ENCODE measurements at regions not wholly inside any gene's neighbourhood (a gene's known extent, or its start where the extent isn't known, plus 50 kb on each side); places are given as distances from the start of the nearest gene placed in this dataset.
A peak's percentile ranks its signal among the peaks of the same experiment; 100 is the strongest.
"Not testable (repeated sequence)": the region's sequence is repeated elsewhere in the genome, so short reads cannot be mapped to it uniquely, and the experiment has no call there.

GRCh38 chrX:65072590-65072989 lies 96.3 kb upstream of the ZC4H2 start:
- Histone ChIP-seq H2BK120ac (ENCODE audit: low read depth, low read length) (no peak overlapping the region), H3K18ac (ENCODE audit: low read length) (no peak overlapping the region), H3K79me1 (ENCODE audit: low read length) (no peaks in the 10 kb centered on the region), H3K79me2 (ENCODE audit: control insufficient read depth, insufficient read depth, low read length) (no peaks in the 10 kb centered on the region), H4K5ac (ENCODE audit: low read length) (no peak overlapping the region), H3K4ac (ENCODE audit: low read depth, low read length) (no peak overlapping the region), H3K9ac (ENCODE audit: low read length) (no peak overlapping the region), H2BK5ac (ENCODE audit: low read length) (no peak overlapping the region), H4K8ac (ENCODE audit: low read depth, low read length) (no peak overlapping the region), H3K23ac (ENCODE audit: low read length) (no peak overlapping the region), H3K4me1 (ENCODE audit: control insufficient read depth, low read depth, low read length) (no peaks in the 10 kb centered on the region), H3K27ac (ENCODE audit: low read depth, low read length) (no peak overlapping the region), H3K56ac (ENCODE audit: low read length) (no peak overlapping the region), H3K36me3 (ENCODE audit: control insufficient read depth, insufficient read depth, low read length) (no peaks in the 10 kb centered on the region), H2AK5ac (ENCODE audit: low read length) (no peak overlapping the region), H2BK15ac (replicated peaks; ENCODE audit: low read depth) (no peak overlapping the region), H3K27me3 (ENCODE audit: insufficient read depth, low read length, poor library complexity) (no peaks in the 10 kb centered on the region), H3K4me2 (ENCODE audit: low read length) (no peak overlapping the region), H3K4me3 (ENCODE audit: low read length) (no peak overlapping the region)
- no peak for DNase-seq

- not testable (repeated sequence) for DNase-seq; H3K56ac ChIP-seq (ENCODE audit: low read length); H2BK15ac ChIP-seq (replicated peaks; ENCODE audit: low read depth); H3K36me3 ChIP-seq (ENCODE audit: control insufficient read depth, insufficient read depth, low read length); H3K79me1 ChIP-seq (ENCODE audit: low read length); H3K4ac ChIP-seq (ENCODE audit: low read depth, low read length); H2BK5ac ChIP-seq (ENCODE audit: low read length); H3K23ac ChIP-seq (ENCODE audit: low read length); H4K5ac ChIP-seq (ENCODE audit: low read length); H3K4me2 ChIP-seq (ENCODE audit: low read length); H3K27ac ChIP-seq (ENCODE audit: low read depth, low read length); H3K4me3 ChIP-seq (ENCODE audit: low read length); H3K9ac ChIP-seq (ENCODE audit: low read length); H3K4me1 ChIP-seq (ENCODE audit: control insufficient read depth, low read depth, low read length); H2BK120ac ChIP-seq (ENCODE audit: low read depth, low read length); H3K27me3 ChIP-seq (ENCODE audit: insufficient read depth, low read length, poor library complexity); H2AK5ac ChIP-seq (ENCODE audit: low read length); H3K18ac ChIP-seq (ENCODE audit: low read length); H4K8ac ChIP-seq (ENCODE audit: low read depth, low read length); H3K79me2 ChIP-seq (ENCODE audit: control insufficient read depth, insufficient read depth, low read length)
- WGBS (ENCODE audit: extremely low coverage, insufficient coverage, low lambda C conversion rate) = no CpG with 5 or more reads among the region's 14 CpGs
Observed at GRCh38 chrX:65058626-65059025, 82.4 kb upstream of the ZC4H2 start.

- no peak overlapping the region for H3K23ac ChIP-seq (ENCODE audit: low read length)
- H4K5ac ChIP-seq (ENCODE audit: low read length) = no peak overlapping the region
- no peaks in the 10 kb centered on the region for H3K4me1 ChIP-seq (ENCODE audit: control insufficient read depth, low read depth, low read length)
- H3K56ac ChIP-seq (ENCODE audit: low read length) = no peak overlapping the region
- H4K8ac ChIP-seq (ENCODE audit: low read depth, low read length) = no peak overlapping the region
- no peaks in the 10 kb centered on the region for H3K27me3 ChIP-seq (ENCODE audit: insufficient read depth, low read length, poor library complexity)
- H3K27ac ChIP-seq (ENCODE audit: low read depth, low read length) = no peak overlapping the region
- no peak overlapping the region for H2BK15ac ChIP-seq (replicated peaks; ENCODE audit: low read depth)
- H2BK120ac ChIP-seq (ENCODE audit: low read depth, low read length) = no peak overlapping the region
- whole genome bisulfite sequencing (ENCODE audit: extremely low coverage, insufficient coverage, low lambda C conversion rate) = no CpG with 5 or more reads among the region's 3 CpGs
- no peak overlapping the region for H3K4ac ChIP-seq (ENCODE audit: low read depth, low read length)
- DNase-seq = no peak
- H3K79me1 ChIP-seq (ENCODE audit: low read length) = no peaks in the 10 kb centered on the region
- no peak overlapping the region for H3K4me3 ChIP-seq (ENCODE audit: low read length)
- no peak overlapping the region for H3K9ac ChIP-seq (ENCODE audit: low read length)
- H3K79me2 ChIP-seq (ENCODE audit: control insufficient read depth, insufficient read depth, low read length) = no peaks in the 10 kb centered on the region
- no peak overlapping the region for H2BK5ac ChIP-seq (ENCODE audit: low read length)
- H3K4me2 ChIP-seq (ENCODE audit: low read length) = no peak overlapping the region
- H3K18ac ChIP-seq (ENCODE audit: low read length) = no peak overlapping the region
- no peaks in the 10 kb centered on the region for H3K36me3 ChIP-seq (ENCODE audit: control insufficient read depth, insufficient read depth, low read length)
- no peak overlapping the region for H2AK5ac ChIP-seq (ENCODE audit: low read length)
Observed at GRCh38 chrX:65045001-65045400, 68.8 kb upstream of the ZC4H2 start.

GRCh38 chrX:65035446-65035770 lies 59.2 kb upstream of the ZC4H2 start:
- H3K36me3 ChIP-seq (ENCODE audit: control insufficient read depth, insufficient read depth, low read length) = no peaks in the 10 kb centered on the region
- H4K8ac ChIP-seq (ENCODE audit: low read depth, low read length) = no peak overlapping the region
- H3K4me3 ChIP-seq (ENCODE audit: low read length) = peak overlapping the region; percentile 21
- peak overlapping the region; percentile 43 for H3K9ac ChIP-seq (ENCODE audit: low read length)
- H4K5ac ChIP-seq (ENCODE audit: low read length) = no peak overlapping the region
- no peak overlapping the region for H2BK5ac ChIP-seq (ENCODE audit: low read length)
- H3K79me1 ChIP-seq (ENCODE audit: low read length) = no peaks in the 10 kb centered on the region
- H3K27ac ChIP-seq (ENCODE audit: low read depth, low read length) = no peak overlapping the region
- H2AK5ac ChIP-seq (ENCODE audit: low read length) = no peak overlapping the region
- H2BK15ac ChIP-seq (replicated peaks; ENCODE audit: low read depth) = no peak overlapping the region
- H3K23ac ChIP-seq (ENCODE audit: low read length) = no peak overlapping the region
- no peaks in the 10 kb centered on the region for H3K79me2 ChIP-seq (ENCODE audit: control insufficient read depth, insufficient read depth, low read length)
- no peak for DNase-seq
- peak overlapping the region; percentile 76 for H3K18ac ChIP-seq (ENCODE audit: low read length)
- no peak overlapping the region for H2BK120ac ChIP-seq (ENCODE audit: low read depth, low read length)
- H3K56ac ChIP-seq (ENCODE audit: low read length) = peak overlapping the region; percentile 47
- no peaks in the 10 kb centered on the region for H3K4me1 ChIP-seq (ENCODE audit: control insufficient read depth, low read depth, low read length)
- no CpG with 5 or more reads among the region's 15 CpGs for WGBS (ENCODE audit: extremely low coverage, insufficient coverage, low lambda C conversion rate)
- H3K27me3 ChIP-seq (ENCODE audit: insufficient read depth, low read length, poor library complexity) = no peaks in the 10 kb centered on the region
- H3K4me2 ChIP-seq (ENCODE audit: low read length) = peak overlapping the region; percentile 6
- H3K4ac ChIP-seq (ENCODE audit: low read depth, low read length) = no peak overlapping the region

- H2BK15ac ChIP-seq (replicated peaks; ENCODE audit: low read depth) = no peak within 1 kb of the TSS
- H3K79me2 ChIP-seq (ENCODE audit: control insufficient read depth, insufficient read depth, low read length) = no peaks in the 10 kb centered on the region
- no peaks in the 10 kb centered on the region for H3K36me3 ChIP-seq (ENCODE audit: control insufficient read depth, insufficient read depth, low read length)
- H4K5ac ChIP-seq (ENCODE audit: low read length) = no peak within 1 kb of the TSS
- WGBS (ENCODE audit: extremely low coverage, insufficient coverage, low lambda C conversion rate) = no CpG with 5 or more reads among the region's 69 CpGs
- H4K8ac ChIP-seq (ENCODE audit: low read depth, low read length) = no peak within 1 kb of the TSS
- H2BK5ac ChIP-seq (ENCODE audit: low read length) = no peak within 1 kb of the TSS
- H3K4me2 ChIP-seq (ENCODE audit: low read length) = peak within 1 kb of the TSS; percentile 11
- H3K9ac ChIP-seq (ENCODE audit: low read length) = peak within 1 kb of the TSS; percentile 63
- no peak within 1 kb of the TSS for H2BK120ac ChIP-seq (ENCODE audit: low read depth, low read length)
- H3K27ac ChIP-seq (ENCODE audit: low read depth, low read length) = peak within 1 kb of the TSS; percentile 33
- no peak within 1 kb of the TSS for H3K23ac ChIP-seq (ENCODE audit: low read length)
- H3K79me1 ChIP-seq (ENCODE audit: low read length) = no peaks in the 10 kb centered on the region
- H3K4me1 ChIP-seq (ENCODE audit: control insufficient read depth, low read depth, low read length) = no peaks in the 10 kb centered on the region
- H3K56ac ChIP-seq (ENCODE audit: low read length) = peak within 1 kb of the TSS; percentile 84
- H3K4me3 ChIP-seq (ENCODE audit: low read length) = peak within 1 kb of the TSS; percentile 21
- H3K27me3 ChIP-seq (ENCODE audit: insufficient read depth, low read length, poor library complexity) = no peaks in the 10 kb centered on the region
- H3K18ac ChIP-seq (ENCODE audit: low read length) = peak within 1 kb of the TSS; percentile 76
- DNase-seq = peak; percentile 92
- H2AK5ac ChIP-seq (ENCODE audit: low read length) = no peak within 1 kb of the TSS
- no peak within 1 kb of the TSS for H3K4ac ChIP-seq (ENCODE audit: low read depth, low read length)
Observed at GRCh38 chrX:65034668-65035445, 58.6 kb upstream of the ZC4H2 start, which contains the start of gene ZC3H12B. Gene ZC3H12B, plus strand, starts transcription at chrX:65034826.

GRCh38 chrX:65034292-65034667 lies 58.0 kb upstream of the ZC4H2 start:
- Histone ChIP-seq H3K27ac (ENCODE audit: low read depth, low read length) (no peak overlapping the region), H3K4me2 (ENCODE audit: low read length) (no peak overlapping the region), H3K4me3 (ENCODE audit: low read length) (no peak overlapping the region), H4K8ac (ENCODE audit: low read depth, low read length) (no peak overlapping the region), H2BK15ac (replicated peaks; ENCODE audit: low read depth) (no peak overlapping the region), H3K27me3 (ENCODE audit: insufficient read depth, low read length, poor library complexity) (no peaks in the 10 kb centered on the region), H3K79me1 (ENCODE audit: low read length) (no peaks in the 10 kb centered on the region), H3K23ac (ENCODE audit: low read length) (no peak overlapping the region), H2BK5ac (ENCODE audit: low read length) (no peak overlapping the region), H3K4ac (ENCODE audit: low read depth, low read length) (no peak overlapping the region), H3K36me3 (ENCODE audit: control insufficient read depth, insufficient read depth, low read length) (no peaks in the 10 kb centered on the region), H3K56ac (ENCODE audit: low read length) (peak overlapping the region; percentile 84), H3K9ac (ENCODE audit: low read length) (peak overlapping the region; percentile 63), H4K5ac (ENCODE audit: low read length) (no peak overlapping the region), H3K4me1 (ENCODE audit: control insufficient read depth, low read depth, low read length) (no peaks in the 10 kb centered on the region), H2BK120ac (ENCODE audit: low read depth, low read length) (no peak overlapping the region), H3K18ac (ENCODE audit: low read length) (no peak overlapping the region), H2AK5ac (ENCODE audit: low read length) (no peak overlapping the region), H3K79me2 (ENCODE audit: control insufficient read depth, insufficient read depth, low read length) (no peaks in the 10 kb centered on the region)
- WGBS (ENCODE audit: extremely low coverage, insufficient coverage, low lambda C conversion rate) = no CpG with 5 or more reads among the region's 11 CpGs
- no peak for DNase-seq
